ENCODE measurements at regions not wholly inside any gene's neighbourhood (a gene's known extent, or its start where the extent isn't known, plus 50 kb on each side); places are given as distances from the start of the nearest gene placed in this dataset.
"Not testable (repeated sequence)": the region's sequence is repeated elsewhere in the genome, so short reads cannot be mapped to it uniquely, and the experiment has no call there.

- not testable (repeated sequence) for H3K36me3 ChIP-seq, H3K27me3 ChIP-seq, H3K4me3 ChIP-seq, H3K9me3 ChIP-seq, DNase-seq
These were observed 187.0 kb upstream of the RPL34 start for GRCh38 chr4:108433394-108433793.

- no peak for DNase-seq
- Histone ChIP-seq H3K9me3 (no peaks in the 10 kb centered on the region), H3K36me3 (no peaks in the 10 kb centered on the region), H3K4me3 (no peak overlapping the region), H3K27me3 (no peaks in the 10 kb centered on the region)
These were observed 188.0 kb upstream of the RPL34 start for GRCh38 chr4:108432418-108432817.

GRCh38 chr4:108431986-108432385 lies 188.4 kb upstream of the RPL34 start:
- H3K4me3 ChIP-seq: no peak overlapping the region
- no peak for DNase-seq
- no peaks in the 10 kb centered on the region for H3K9me3 ChIP-seq
- no peaks in the 10 kb centered on the region for H3K36me3 ChIP-seq
- H3K27me3 ChIP-seq: no peaks in the 10 kb centered on the region

- Histone ChIP-seq H3K36me3 (no peaks in the 10 kb centered on the region), H3K9me3 (no peaks in the 10 kb centered on the region), H3K27me3 (no peaks in the 10 kb centered on the region), H3K4me3 (no peak overlapping the region)
- DNase-seq: no peak
These were observed 189.5 kb upstream of the RPL34 start for GRCh38 chr4:108430921-108431320.

- Histone ChIP-seq H3K9me3 (no peaks in the 10 kb centered on the region), H3K27me3 (no peaks in the 10 kb centered on the region), H3K4me3 (no peak overlapping the region), H3K36me3 (no peaks in the 10 kb centered on the region)
- DNase-seq: no peak
These were observed 190.7 kb upstream of the RPL34 start for GRCh38 chr4:108429662-108430061.

DNA sequence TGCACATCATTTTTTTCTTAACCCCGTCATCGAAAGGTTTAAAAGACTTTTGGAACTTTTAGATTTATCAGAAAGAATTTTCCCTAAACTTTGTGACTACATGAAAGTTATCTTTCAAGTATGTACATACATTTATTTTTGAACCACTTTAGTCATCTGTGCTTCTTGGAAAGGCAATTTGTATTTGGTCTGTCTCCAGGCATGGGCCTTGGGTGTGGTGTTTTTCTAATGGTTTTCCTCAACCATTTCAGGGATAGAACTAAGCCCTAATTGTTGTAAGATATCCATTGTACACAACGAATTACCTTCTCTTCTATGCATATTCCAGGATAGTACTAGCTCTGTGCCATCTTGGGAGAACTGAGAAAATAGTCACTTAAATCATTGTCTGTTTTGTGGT lies 191.5 kb upstream of the RPL34 start:
- H3K27me3 ChIP-seq: no peaks in the 10 kb centered on the region
- no peaks in the 10 kb centered on the region for H3K9me3 ChIP-seq
- H3K36me3 ChIP-seq: no peaks in the 10 kb centered on the region
- no peak overlapping the region for H3K4me3 ChIP-seq
- no peak for DNase-seq

GRCh38 chr4:108427946-108428485 lies 192.4 kb upstream of the RPL34 start:
- H3K4me3 ChIP-seq: no peak overlapping the region
- no peaks in the 10 kb centered on the region for H3K36me3 ChIP-seq
- H3K27me3 ChIP-seq: no peaks in the 10 kb centered on the region
- no peak for DNase-seq
- no peaks in the 10 kb centered on the region for H3K9me3 ChIP-seq

DNA sequence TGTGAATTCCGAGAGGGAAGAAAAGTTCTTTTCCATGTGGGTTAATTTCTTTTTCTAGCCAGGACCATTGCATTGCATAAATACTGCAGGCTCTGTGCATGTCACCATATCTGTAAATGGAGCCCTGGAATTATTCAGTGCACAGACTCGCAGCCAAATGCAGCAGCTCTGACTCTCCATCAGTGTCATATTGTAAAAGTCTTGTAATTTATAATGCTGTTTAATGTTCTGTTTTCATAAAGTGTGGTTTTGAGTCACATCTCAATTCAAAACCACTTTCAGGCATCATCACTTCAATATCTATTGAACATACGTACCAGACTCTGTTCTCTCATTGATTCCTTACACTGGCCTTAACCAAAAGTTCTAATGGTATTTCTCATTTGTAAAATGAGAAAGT lies 193.9 kb upstream of the RPL34 start:
- no peak overlapping the region for H3K4me3 ChIP-seq
- DNase-seq: no peak

DNA sequence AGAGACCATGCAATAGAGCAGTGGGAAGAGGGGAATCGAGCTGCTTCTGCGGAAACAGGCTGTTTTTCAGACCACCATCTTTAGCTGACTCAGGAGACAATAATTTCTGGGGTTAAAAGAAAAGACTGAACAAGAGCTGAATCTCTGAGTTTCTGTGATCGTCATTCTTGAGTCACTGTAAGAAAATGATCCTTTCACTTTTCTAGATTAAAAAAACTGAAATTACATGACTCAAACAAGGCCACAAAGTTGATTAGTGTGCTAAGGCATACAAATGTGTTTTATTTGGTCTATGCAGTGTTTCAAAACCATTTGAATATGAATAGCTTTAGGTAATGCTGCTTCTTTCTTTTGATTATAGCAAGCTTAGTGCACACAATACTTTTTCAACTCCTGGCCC lies 194.4 kb upstream of the RPL34 start:
- Histone ChIP-seq H3K4me3 (no peak overlapping the region), H3K27me3 (no peaks in the 10 kb centered on the region), H3K9me3 (no peaks in the 10 kb centered on the region), H3K36me3 (no peaks in the 10 kb centered on the region)
- DNase-seq: no peak

More for the DNA sequence above, 193.9 kb upstream of the RPL34 start:
- Histone ChIP-seq H3K27me3 (no peaks in the 10 kb centered on the region), H3K9me3 (no peaks in the 10 kb centered on the region), H3K36me3 (no peaks in the 10 kb centered on the region)

- DNase-seq: no peak
- no peaks in the 10 kb centered on the region for H3K36me3 ChIP-seq
- no peak overlapping the region for H3K4me3 ChIP-seq
- H3K9me3 ChIP-seq: no peaks in the 10 kb centered on the region
- no peaks in the 10 kb centered on the region for H3K27me3 ChIP-seq
These were observed 202.5 kb upstream of the RPL34 start for GRCh38 chr4:108417923-108418322.

DNA sequence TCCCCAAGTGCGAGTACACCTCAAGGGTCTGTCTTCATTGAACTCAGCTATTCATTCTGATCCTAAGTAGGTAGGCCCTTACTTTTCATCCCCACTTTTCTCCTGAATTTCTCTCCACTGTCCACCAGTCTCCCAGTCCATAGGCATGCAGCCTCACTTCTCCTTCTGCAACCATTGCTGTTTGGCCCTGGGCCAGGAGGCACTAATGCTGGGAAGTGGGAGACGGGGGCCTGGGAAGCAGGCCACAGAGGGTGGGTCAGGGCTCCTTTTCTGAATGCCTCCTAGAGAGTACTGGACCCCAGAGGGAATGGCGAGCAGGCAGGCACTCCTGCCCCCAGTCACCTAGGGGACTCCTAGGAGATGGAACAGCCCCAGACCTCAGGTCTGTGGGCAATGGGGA lies 203.5 kb upstream of the RPL34 start:
- no peak overlapping the region for H3K4me3 ChIP-seq
- no peaks in the 10 kb centered on the region for H3K36me3 ChIP-seq
- no peaks in the 10 kb centered on the region for H3K9me3 ChIP-seq
- DNase-seq: no peak
- H3K27me3 ChIP-seq: no peaks in the 10 kb centered on the region

DNA sequence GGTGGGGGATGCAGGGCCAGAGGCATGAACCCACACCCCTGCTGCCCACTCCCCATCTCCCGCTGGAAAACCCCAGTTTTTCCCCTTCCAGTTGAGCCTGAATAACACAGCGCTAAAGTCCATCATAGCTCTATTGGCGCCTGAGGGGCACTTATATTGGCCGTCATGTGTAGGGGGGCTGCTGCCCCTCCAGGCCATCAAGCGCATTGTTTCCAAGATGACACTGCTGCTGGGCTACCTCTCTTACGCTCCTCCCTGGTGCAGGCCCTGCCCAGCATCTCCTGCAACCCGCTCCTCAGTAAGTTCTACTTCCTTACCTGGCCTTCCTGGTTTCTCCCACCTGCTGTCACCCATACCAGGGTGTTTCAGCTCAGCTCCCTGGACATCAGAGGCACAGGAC lies 205.0 kb upstream of the RPL34 start:
- Histone ChIP-seq H3K27me3 (no peaks in the 10 kb centered on the region), H3K4me3 (no peak overlapping the region), H3K36me3 (no peaks in the 10 kb centered on the region), H3K9me3 (no peaks in the 10 kb centered on the region)
- no peak for DNase-seq

DNA sequence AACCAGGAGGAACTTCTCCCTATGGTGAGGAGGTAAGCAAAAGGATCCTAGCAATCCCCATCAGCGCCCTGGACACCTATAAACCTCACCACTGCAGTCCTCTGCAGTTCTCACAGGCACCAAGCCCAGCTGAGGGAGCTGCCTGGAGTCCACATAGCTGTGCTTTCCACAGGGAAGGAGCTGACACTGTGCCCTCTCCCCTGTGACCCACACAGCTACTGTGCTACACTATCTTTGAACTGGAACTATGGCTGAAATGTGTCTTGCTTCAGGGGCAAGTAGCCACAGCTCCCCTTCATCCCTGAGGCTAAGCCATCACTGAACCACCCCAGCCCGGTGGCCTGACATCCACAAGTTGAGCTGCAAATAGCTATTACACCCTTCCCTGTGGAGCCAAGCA lies 208.5 kb upstream of the RPL34 start:
- no peaks in the 10 kb centered on the region for H3K36me3 ChIP-seq
- no peak for DNase-seq
- H3K4me3 ChIP-seq: no peak overlapping the region
- no peaks in the 10 kb centered on the region for H3K9me3 ChIP-seq
- H3K27me3 ChIP-seq: no peaks in the 10 kb centered on the region

DNA sequence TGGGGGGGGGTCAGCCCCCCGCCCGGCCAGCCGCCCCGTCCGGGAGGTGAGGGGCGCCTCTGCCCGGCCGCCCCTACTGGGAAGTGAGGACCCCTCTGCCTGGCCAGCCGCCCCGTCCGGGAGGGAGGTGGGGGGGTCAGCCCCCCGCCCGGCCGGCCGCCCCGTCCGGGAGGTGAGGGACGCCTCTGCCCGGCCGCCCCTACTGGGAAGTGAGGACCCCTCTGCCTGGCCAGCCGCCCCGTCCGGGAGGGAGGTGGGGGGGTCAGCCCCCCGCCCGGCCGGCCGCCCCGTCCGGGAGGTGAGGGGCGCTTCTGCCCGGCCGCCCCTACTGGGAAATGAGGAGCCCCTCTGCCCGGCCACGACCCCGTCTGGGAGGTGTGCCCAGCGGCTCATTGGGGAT lies 210.7 kb upstream of the RPL34 start:
- not testable (repeated sequence) for H3K36me3 ChIP-seq, H3K27me3 ChIP-seq, DNase-seq, H3K4me3 ChIP-seq, H3K9me3 ChIP-seq

DNA sequence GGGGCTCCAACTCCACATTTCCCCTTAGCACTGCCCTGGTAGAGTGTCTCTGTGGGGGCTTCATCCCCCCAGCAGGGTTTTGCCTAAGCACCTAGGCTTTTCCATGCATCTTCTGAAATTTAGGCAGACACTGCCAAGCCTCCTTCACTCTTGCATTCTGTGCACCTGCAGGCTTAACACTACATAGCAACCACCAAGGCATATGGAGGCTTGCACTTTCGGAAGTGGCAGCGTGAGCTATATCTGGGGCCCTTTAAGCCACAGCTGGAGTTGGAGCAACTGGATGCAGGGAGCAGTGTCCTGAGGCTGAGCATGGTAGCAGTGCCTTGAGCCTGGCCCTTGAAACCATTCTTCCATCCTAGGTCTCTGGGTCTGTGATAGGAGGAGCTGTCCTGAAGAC lies 214.8 kb upstream of the RPL34 start:
- Histone ChIP-seq H3K27me3 (no peaks in the 10 kb centered on the region), H3K4me3 (no peak overlapping the region), H3K9me3 (no peaks in the 10 kb centered on the region), H3K36me3 (no peaks in the 10 kb centered on the region)
- no peak for DNase-seq

GRCh38 chr4:108400309-108400708 lies 220.1 kb upstream of the RPL34 start:
- DNase-seq: no peak
- Histone ChIP-seq H3K9me3 (no peaks in the 10 kb centered on the region), H3K4me3 (no peak overlapping the region), H3K27me3 (no peaks in the 10 kb centered on the region), H3K36me3 (no peaks in the 10 kb centered on the region)

DNA sequence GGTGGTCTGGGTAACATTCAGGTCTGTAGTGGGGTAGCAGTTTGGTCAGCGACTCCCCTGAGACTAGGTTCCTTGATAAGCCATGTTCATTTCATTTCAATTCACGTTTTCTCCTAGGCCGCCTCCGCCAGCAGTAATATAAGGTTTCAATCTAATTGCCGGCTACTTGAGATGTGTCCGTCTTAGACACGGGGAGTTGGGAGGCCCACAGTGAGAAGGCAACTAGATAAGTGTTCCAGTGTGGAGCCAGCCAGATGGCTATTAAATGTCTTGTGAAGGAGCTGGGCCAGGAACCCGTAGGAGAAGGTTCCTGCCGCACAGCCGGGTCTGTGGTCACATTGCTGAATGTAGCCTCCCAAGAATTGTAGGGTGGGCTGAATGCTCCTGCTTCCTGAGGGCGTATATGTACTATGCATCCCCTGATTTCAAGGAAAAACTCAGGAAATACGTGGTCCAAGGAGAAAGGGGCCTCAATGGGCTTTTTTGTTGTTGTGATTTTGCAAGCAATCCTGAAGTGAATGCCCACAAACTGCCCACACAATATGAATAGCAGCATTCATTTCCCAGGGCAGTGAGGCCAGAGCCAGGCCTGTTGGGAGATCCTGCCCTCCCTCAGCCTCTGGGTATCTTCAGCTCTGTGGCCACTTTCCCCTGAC lies 220.6 kb upstream of the RPL34 start:
- no peak overlapping the region for H3K4me3 ChIP-seq
- H3K27me3 ChIP-seq: no peaks in the 10 kb centered on the region
- no peaks in the 10 kb centered on the region for H3K36me3 ChIP-seq
- H3K9me3 ChIP-seq: no peaks in the 10 kb centered on the region
- DNase-seq: no peak

DNA sequence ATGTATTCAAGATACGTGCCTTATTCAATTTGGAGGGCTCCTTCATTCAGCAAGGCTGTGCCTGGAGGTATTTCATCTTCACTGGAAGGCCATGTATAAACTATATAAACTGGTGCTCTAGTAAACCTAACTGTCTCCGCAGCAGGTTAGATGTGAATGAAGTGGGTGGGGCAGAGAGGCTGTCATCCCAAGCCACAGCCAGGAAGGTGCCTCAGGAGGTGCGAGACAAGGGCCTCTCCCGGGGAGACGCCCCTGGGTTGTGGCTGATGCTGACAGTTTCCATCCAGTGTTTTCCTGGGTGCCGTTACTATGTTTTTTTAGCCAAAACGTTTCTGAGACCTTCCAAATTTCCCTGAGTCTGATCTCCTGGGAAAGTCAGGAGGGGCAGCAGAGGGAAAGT lies 221.5 kb upstream of the RPL34 start:
- Histone ChIP-seq H3K27me3 (no peaks in the 10 kb centered on the region), H3K9me3 (no peaks in the 10 kb centered on the region), H3K36me3 (no peaks in the 10 kb centered on the region), H3K4me3 (no peak overlapping the region)
- DNase-seq: no peak

DNA sequence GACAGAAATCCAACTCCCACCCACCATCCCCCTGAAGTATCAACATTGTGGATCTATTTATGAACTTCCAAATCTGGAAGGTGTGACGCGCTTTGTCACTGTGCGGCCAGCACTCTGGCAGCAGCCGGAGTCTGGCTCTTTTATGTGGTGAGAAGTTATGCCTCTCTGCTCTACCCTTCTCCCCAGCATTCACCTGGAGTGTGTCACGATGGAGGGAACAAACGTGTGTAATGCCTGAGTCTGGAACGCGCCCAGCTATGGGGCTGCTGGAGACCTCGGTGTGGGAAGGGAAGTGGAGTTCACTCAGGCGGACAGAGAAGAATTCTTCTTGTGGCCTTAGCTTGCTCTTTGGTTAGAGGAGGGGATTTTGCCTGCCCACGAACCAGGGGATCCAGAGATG lies 222.1 kb upstream of the RPL34 start:
- DNase-seq: no peak
- Histone ChIP-seq H3K4me3 (no peak overlapping the region), H3K36me3 (no peaks in the 10 kb centered on the region), H3K9me3 (no peaks in the 10 kb centered on the region), H3K27me3 (no peaks in the 10 kb centered on the region)

Measured in MG63 (cell line).